GM18951 (cell line): ENCODE measurements at regions not wholly inside any gene's neighbourhood (a gene's known extent, or its start where the extent isn't known, plus 50 kb on each side); places are given as distances from the start of the nearest gene placed in this dataset.

Experiments
- POLR2A ChIP-seq: IDR thresholded peaks from 4 replicates; pipeline ENCODE4 v1.6.1; 2011; ENCODE audit warnings: mild to moderate bottlenecking; ENCODE audit not compliant: insufficient read length, insufficient read depth; ENCODE audit errors: extremely low read depth
- in situ Hi-C: fragments of 300-500 bp; cut with MboI; formaldehyde crosslinking; loops from one replicate; pipeline ENCODE4 v1.12.0; 2022; ENCODE audit warnings: low sequenced_read_pairs, mixed read lengths, inconsistent platforms; ENCODE audit not compliant: unreplicated experiment

GRCh38 chr10:130377986-130378540 is 241.9 kb downstream of the GLRX3 start:
- TF ChIP-seq POLR2A, result no peak
- in situ Hi-C loops, result no loop called here

- in situ Hi-C loops, result no loop called here
- TF ChIP-seq POLR2A, result no peak
These were observed 242.6 kb downstream of the GLRX3 start for GRCh38 chr10:130378556-130379400.

- in situ Hi-C loops, result no loop called here
- TF ChIP-seq POLR2A, result no peak
These were observed 243.9 kb downstream of the GLRX3 start for GRCh38 chr10:130380056-130380455.

- TF ChIP-seq POLR2A, result no peak
- in situ Hi-C loops, result no loop called here
These were observed 245.8 kb downstream of the GLRX3 start for GRCh38 chr10:130382031-130382430.

- no peak for TF ChIP-seq POLR2A
- in situ Hi-C loops, result no loop called here
These were observed 251.9 kb downstream of the GLRX3 start for GRCh38 chr10:130387936-130388580.

GRCh38 chr10:130388746-130389145 is 252.6 kb downstream of the GLRX3 start:
- in situ Hi-C loops, result no loop called here
- no peak for TF ChIP-seq POLR2A

- in situ Hi-C loops, result no loop called here
- TF ChIP-seq POLR2A, result no peak
These were observed 253.7 kb downstream of the GLRX3 start for GRCh38 chr10:130389906-130390305.

GRCh38 chr10:130392031-130392430 is 255.8 kb downstream of the GLRX3 start:
- no peak for TF ChIP-seq POLR2A
- in situ Hi-C loops, result no loop called here

- TF ChIP-seq POLR2A, result no peak
- in situ Hi-C loops, result no loop called here
These were observed 257.2 kb downstream of the GLRX3 start for GRCh38 chr10:130393342-130393741.

GRCh38 chr10:130394832-130395231 is 258.6 kb downstream of the GLRX3 start:
- in situ Hi-C loops, result no loop called here
- TF ChIP-seq POLR2A, result no peak

GRCh38 chr10:130395248-130395936 is 259.2 kb downstream of the GLRX3 start:
- in situ Hi-C loops, result no loop called here
- no peak for TF ChIP-seq POLR2A

GRCh38 chr10:130396044-130396443 is 259.9 kb downstream of the GLRX3 start:
- TF ChIP-seq POLR2A, result no peak
- in situ Hi-C loops, result no loop called here

GRCh38 chr10:130398090-130398994 is 262.2 kb downstream of the GLRX3 start:
- TF ChIP-seq POLR2A, result no peak
- in situ Hi-C loops, result no loop called here
